Testis (tissue), 2 donors: ENCODE measurements at regions not wholly inside any gene's neighbourhood (a gene's known extent, or its start where the extent isn't known, plus 50 kb on each side); places are given as distances from the start of the nearest gene placed in this dataset.

Source experiments
- POLR2A ChIP-seq: fragments of 450-650 bp; IDR thresholded peaks from one replicate; pipeline ENCODE4 v1.6.1; 2017; ENCODE audit warnings: antibody characterized with exemption, mild to moderate bottlenecking, moderate library complexity
- TF ChIP-seq, protein P1 (sequence below), 3 experiments: fragments of 450-650 bp in 2 of 3; fragments of 200-600 bp in 1 of 3; sonication (generic) in 1 of 3; IDR thresholded peaks; one replicate each; pipeline ENCODE4 v1.5.1; 2016 to 2019; ENCODE audit warnings: antibody characterized with exemption in 3 of 3, mild to moderate bottlenecking in 2 of 3, moderate library complexity in 1 of 3

DNA sequence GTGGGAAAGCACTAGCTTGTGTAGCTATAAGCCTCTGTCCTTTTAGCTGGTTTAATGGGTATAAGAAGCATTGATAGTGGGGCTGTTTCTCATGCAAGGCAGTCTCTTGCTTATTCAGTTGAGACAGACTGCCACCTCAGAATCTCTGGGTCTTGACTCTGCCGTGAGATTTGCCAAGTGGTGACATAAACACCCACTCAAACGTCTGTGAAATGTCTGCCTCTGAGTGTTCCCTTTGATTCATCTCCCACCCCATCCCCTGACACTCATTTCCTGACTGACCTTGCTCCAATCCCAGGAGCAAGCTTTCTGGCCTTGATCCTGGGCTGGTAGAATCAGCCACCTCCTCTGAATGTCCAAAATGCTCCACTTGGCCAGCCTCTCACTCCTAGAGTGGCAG lies 141.9 kb upstream of the RBMS1 start:
- TF ChIP-seq, protein P1, sequence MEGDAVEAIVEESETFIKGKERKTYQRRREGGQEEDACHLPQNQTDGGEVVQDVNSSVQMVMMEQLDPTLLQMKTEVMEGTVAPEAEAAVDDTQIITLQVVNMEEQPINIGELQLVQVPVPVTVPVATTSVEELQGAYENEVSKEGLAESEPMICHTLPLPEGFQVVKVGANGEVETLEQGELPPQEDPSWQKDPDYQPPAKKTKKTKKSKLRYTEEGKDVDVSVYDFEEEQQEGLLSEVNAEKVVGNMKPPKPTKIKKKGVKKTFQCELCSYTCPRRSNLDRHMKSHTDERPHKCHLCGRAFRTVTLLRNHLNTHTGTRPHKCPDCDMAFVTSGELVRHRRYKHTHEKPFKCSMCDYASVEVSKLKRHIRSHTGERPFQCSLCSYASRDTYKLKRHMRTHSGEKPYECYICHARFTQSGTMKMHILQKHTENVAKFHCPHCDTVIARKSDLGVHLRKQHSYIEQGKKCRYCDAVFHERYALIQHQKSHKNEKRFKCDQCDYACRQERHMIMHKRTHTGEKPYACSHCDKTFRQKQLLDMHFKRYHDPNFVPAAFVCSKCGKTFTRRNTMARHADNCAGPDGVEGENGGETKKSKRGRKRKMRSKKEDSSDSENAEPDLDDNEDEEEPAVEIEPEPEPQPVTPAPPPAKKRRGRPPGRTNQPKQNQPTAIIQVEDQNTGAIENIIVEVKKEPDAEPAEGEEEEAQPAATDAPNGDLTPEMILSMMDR (IDR thresholded peaks at IDR 0.05): no peak
- TF ChIP-seq POLR2A: no peak
